HG02938 (cell line): ENCODE measurements at regions not wholly inside any gene's neighbourhood (a gene's known extent, or its start where the extent isn't known, plus 50 kb on each side); places are given as distances from the start of the nearest gene placed in this dataset.

ENCODE experiments used
- ATAC-seq: cut with Tn5 transposase; IDR thresholded peaks from one replicate; pipeline ENCODE4 v1.9.1; 2021; ENCODE audit warnings: mild to moderate bottlenecking, moderate library complexity; ENCODE audit not compliant: unreplicated experiment

DNA sequence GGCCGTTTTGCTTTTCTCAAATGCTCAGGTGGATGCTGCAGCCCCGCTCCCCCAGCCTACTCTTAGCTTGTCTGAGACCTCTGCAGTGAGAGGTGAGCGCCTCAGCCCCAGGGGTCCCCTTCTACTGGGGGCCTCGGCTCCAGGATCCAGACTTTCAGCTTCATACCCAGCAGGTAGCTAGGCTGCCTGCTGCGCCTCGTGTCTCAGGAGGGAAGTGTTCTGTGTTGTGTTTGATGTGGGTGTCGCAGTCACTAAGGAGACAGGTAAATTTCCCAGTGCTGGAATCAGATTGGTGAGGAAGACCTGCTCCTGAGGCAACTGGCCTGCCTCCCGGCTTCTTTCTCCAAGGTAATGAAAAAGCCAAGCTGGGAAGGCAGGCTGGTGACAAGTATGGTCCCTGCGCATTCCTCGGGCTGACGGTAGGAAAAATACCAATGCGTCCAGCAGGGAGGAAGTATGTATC, 604.0 kb upstream of the SALL1 start:
- no peak for ATAC-seq

DNA sequence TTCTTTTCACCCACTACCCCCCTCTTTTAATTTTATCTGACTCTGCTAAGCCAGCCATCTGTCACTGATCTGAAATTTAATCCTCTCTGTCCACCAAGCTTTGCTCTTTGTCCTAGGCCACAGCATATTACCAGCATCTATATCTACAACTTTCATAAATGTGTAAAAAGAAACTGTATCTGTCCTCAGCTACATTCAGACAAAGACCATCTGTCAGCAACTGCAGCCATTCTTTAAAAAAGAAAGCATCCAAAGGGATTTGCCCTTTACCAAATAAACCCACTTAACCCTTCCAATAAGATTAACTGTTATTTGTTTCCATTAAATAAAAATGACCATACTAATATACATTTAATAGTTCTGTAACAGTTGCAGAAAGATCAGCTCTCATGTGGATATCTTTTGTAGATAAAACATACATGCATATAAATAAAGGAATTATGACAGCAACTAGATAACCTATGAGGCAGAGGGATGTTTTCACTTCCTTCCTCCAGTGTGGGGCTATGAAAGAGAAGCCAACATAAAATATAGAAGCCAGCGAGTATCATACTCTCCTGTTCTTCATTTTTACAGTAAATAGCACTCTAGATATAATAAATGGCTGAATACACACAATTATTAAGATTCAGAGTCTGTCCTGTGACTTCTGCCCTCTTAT, 602.5 kb upstream of the SALL1 start:
- no peak for ATAC-seq

DNA sequence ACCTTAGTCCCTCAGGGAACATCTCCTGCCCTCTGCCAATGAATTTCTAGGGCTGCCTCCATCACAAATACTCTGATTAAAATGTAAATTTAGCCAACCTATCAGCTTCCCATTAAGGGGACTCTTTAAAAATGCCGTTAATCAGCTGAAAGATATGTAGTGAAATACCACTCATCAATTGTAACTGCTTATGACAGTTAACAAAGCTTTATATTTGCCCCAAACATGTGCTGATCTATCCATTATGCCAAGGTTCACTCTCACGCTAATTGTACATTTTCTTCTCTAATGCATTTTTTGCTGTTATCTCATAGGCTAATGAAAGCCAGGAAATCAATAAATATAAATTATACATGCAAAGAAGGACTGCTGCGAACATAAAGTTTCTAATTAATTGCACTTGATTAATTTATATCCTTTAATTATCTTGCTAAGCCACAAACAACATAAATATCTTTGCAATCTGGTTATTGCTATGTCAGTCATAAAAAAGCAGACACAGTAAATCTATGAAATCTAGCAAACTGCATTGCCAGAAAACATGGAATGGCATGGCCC, 601.4 kb upstream of the SALL1 start:
- ATAC-seq, result no peak

DNA sequence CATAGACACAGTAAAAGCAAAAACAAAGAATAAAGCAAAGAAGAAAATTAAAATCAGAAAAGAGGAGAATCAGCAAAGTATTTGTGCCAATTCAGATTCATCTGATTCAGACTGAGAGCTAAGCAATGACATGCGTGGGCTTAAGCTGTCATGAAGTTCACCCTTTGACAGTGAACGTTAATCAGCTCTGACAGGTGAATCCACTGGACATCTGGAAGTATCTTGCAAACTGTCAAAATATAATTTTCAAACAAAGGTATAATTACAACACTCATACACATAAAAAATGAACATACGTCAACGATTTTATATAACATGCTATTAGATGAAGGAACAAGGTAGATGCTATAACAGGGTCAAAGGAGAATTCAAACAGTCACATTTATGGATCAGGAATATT, 596.3 kb upstream of the SALL1 start:
- ATAC-seq, result no peak

DNA sequence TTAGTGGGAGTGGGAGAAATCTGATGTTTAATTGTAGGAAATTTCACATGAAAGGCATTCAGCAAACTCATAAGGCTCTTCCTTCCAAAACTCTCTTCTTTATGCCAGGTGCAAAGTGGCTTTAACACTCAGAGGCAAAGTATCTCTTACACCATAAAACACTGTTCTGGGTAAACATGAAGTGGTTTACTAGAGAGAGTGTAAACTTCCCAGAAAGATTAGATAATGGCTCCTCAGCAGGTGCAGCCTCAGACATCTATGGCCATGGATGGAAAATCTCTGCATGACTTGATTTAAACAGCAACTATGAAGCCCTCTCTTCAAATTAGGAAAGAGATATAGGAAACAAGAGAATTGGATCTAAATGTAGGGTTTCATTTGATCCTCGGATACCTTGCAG, 583.1 kb upstream of the SALL1 start:
- ATAC-seq, result no peak

DNA sequence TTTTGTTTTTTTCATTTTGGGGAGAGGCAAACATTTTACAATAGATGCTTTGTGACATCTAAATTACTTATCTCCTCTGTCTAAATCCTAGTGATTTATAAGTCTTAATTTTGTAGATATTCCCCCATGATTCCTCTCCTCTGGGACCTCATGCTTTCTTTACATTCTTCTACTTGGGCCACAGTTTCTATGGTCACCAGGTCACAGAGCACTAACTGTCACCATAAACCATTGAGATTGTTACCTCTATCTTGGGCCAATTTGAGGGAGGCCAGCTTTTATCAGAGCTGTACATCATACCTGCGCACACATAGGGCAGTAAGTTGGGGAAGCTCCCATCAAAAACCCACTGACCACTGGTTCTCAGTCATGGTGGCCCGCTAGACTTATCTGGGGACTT, 582.1 kb upstream of the SALL1 start:
- ATAC-seq, result no peak

DNA sequence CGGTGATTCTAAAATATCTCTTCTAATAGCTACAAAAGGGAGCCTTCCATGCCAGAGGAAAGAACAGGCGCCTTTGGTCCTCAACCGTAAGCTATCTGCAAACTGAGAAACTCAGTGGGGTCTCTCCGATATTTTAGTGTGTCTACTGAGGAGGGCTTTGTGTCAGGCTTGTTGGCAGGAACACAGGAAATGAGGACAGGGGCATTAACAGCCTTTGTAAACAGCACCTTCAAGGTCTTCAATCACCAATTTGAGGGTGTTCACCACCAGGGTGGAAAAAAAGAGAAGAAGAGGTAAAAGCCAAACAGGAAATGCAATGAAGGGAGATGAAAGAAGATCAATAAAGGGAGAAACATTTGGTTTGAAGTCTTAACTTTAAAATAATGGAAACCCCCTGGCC, 580.1 kb upstream of the SALL1 start:
- ATAC-seq, result no peak

DNA sequence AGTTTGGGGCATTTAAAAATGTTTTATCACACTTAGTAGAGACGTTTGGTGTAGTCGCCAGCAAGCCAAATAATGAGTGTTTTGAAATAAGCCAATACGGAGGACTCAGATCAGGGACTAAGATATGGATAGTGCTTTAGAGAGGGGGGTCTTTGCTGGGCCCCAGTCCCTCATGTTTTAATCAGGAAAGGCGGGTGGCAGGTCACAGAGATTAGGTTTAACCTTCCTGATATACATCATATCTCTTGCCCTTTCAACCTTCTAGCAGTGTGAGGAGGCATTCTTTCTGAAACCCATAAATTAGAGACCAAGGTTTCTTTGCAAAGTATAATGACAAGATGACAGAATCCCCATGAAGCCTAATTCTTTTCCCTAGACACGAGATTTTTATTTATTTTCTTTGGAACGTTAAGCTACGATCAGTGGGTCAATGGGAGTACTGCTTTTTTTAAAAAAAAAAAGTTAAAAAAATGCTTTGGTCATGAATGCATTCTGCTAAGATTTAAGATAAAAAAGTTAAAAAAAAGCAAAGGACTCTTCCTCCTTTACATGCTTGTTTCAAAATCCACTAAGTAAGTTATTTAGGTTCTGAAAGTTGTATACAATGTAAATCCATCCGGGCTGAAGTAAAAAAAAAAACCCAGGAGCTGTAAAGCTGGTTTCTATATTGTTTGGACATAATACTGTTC, 572.1 kb upstream of the SALL1 start:
- no peak for ATAC-seq

DNA sequence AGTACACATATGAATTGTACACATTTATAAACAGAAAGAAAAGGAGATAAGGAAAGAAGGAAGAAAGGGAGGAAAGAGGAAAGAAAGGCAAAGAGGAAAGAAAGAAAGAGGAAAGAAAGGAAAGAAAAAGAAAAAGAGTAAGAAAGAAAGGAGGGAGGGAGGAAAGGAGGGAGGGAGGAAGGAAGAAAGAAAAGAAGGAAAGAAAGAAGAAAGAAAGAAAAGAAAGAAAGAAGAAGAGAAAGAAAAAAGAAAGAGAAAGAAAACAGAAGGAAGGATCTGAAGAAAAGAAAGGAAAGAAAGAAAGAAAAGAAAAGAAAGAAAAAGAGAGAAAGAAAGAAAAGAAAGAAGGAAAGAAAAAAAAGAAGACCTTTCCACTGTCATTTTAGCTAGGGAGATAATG, 571.4 kb upstream of the SALL1 start:
- ATAC-seq, result no peak

DNA sequence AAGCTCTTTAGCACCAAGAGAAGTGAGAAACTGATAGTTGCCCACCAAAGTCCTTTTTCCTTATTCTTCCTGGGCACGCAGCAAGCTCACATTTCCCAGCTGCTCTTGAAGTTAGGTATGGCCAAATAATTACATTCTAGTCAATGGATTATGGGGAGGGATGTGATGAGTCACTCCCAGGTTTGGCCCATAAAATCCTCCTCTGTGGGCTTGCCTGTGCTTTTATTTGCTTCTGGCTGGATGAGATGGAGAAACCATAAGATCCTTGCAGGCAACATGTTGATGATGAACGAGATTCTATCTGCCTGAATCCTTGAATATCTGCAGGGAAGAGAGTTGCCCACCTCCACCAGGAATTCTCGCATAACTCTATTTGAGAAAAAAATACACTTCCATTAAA, 568.3 kb upstream of the SALL1 start:
- no peak for ATAC-seq

DNA sequence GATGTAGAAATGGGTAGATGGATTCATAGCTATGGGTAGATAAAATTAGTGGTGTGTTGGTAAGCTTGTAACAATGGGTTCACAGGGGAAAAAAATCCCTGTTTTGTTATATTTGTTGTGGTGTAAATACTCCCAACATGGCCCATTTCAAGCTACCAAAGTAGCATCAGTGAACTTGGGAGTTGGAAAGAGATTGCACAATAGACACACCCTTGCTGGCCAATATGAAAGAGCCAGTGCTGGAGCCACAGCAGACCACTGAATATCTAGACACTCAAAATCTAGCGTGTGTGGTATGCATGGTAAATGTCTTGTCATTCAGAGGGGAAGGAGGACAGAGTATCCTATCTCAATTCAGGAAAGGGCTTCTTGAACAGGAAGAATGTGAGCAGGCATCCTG, 565.1 kb upstream of the SALL1 start:
- no peak for ATAC-seq

DNA sequence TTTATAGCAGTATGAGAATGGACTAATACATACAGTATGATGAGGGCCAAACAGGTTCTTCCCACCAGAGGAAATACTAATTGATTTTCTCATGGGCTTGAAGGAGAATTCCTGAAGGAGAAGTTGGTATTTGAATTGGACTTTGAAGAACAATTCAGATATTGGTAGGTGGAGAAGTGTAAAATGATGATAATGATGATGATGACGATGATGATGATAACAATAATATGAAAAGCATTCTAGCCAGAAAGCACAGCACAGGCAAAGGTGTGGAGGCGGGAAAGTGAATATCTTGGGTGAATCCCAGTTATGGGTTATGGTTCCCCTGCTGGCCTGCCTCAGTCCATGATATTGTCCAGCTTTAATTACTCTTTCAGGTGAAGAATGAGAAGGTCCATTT, 562.4 kb upstream of the SALL1 start:
- ATAC-seq, result no peak

DNA sequence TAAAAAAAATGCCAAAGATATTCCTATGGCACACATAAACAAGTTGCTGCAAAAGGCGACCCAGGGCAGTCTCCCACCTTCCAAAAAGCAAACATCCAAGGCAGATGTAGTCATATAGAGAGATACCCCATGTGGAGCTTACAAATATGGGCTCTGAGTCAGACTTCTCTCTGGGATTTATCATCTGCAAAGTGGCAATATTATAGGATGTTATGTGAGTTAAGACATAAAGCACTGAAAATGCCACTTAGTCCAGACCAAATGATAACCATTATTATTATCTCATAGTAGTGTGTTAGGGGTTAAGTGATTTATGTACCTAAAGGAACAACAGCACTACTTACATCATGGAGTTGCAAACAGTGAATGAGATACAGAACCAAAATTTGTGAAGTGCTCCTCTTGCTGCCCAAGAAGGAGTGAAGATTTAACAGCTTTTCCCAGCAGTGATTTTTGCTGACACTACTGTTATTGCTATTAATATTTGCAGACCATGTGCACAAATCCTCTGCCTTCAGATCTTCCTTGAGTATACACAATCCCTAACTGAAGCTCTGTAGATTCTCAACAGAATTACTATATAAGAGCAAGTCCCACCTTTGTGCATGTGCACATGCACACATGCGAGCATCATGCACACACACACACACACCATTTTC, 560.0 kb upstream of the SALL1 start:
- no peak for ATAC-seq

DNA sequence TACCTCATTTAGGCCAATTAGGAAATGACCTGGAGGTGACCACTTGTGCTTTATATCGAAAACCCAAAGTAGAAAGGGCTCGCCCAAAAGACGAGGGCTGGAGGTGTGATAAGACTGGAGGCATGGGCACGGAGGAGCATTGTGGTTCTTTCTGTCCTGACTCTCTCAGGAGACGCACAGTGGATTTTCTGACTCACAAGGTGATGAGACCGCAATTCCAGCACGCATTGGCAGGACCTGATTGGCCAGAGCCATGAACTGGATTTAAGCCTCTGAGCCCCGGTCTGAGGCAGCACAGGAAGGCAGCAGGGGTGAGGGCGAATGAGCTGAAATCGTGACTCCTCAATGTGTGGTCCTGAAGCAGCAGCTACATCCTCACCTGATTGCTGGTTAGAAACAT, 559.1 kb upstream of the SALL1 start:
- no peak for ATAC-seq

DNA sequence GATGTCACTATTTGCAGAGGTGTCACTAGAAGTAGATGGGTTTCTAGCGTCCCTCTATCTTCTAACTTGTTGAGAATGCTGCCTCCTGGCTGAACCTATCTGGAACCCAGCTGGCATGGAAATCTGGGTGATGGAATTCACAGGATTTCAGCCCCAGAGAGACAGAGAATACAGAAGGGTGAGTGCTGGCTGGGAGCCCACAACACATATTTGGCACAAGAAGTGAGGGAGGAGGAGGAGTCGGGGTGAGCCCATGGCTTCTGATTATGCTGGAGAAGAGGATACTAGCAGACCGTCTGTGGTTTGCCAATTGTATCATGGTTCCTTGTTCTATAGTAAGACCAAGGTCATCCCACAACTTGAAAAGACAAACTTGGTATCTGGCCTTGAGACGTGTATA, 557.8 kb upstream of the SALL1 start:
- no peak for ATAC-seq

DNA sequence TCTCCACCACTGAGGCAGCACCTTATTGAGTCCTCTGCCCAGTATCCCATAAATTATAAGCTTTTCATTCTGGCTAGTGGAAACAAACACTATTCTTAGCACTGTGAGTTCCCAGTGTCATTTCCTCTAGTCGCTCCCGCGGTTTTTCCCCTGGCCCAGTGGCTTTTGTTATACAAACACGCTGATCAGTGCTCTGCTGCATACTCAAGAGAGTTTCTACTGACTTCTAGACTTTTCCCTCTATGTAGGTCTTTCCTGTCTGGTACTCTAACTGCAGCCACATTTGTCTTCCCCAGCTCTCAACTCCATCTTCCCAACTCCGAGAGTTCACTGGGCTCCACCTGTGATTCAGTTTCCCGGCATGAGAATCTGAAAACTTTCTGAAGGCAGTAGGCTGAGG, 556.6 kb upstream of the SALL1 start:
- no peak for ATAC-seq

DNA sequence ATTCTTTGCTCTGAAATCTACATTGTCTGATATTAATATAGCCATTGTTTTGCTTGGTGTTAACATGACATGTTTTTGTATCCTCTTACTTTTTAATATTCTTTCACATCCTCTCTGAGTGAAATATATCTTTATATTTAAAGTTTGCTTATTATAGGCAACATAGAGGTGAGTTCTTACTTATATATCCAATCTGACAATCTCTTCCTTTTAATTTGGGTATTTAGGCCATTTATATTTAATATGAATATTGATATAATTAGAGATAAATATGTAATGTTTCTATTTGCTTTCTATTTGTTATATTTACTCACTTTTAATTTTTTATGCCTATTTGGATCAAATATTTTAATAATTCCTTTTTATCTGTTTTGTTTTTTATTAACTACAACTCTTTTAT, 554.1 kb upstream of the SALL1 start:
- ATAC-seq, result no peak

DNA sequence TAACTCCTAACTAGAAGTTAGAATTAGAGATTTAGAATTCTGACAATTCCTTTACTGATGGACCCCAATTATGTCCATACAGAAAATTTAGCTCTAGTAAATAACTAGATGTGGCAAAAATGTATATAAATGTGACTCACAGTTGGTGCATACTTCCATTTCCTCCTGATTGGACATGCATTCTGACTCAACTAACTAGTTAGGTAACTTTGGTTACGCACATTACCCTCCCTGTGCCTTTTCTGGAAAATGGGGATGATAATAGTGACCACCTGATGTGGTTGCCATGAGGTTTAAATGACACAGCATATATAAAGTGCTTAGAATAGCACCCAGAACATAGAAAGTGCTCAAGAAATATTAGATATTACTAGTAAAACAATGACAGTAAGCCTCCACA, 550.0 kb upstream of the SALL1 start:
- ATAC-seq, result no peak

DNA sequence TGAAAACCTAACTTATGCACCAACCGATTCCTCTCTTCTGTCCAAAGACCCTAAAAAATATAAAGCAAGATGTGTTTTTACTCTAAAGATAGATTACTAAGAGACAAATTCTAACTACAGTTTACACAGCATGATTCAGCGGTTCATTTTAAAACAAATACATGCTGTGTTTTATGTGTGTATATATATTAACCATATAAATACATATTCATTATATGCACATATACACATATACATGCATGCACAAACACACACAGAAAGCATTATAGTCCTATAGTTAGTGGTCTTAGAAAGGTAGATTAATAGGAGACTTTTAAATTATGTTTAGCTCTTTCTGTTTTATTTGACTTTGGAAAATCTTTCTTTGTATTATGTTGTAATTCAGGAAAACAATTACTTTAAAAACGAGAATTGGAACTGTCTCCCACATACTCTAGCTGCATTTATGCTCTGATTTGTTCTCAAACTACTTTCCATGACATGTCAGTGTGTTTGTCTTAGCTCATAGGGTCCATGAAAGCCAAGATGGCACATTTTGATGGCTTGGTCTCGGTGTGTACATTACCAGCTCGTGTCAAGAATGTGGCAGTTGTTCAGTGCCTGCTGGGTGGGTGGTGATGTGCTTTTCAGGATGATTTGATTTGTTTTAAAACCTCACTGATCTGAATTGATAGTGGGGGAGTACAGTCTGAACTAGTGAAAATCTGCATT, 548.8 kb upstream of the SALL1 start:
- no peak for ATAC-seq

DNA sequence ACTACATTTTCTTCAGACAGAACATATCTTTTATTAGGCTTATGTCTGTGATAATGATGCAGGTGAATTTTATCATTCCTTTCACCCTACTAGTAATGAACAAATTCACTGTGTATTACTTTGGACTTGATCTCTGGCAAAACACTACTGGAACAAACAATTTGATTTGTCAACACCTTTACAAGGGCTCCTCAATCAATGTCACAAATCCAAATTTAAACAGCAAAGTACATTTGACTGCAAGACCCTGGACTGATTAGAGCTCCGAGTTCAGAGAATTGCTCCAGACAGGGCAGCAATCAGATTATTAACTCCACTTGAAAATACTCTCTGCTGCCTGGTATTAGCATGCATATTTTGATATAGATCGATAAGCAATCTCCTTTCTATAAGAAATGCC, 547.6 kb upstream of the SALL1 start:
- ATAC-seq, result no peak

DNA sequence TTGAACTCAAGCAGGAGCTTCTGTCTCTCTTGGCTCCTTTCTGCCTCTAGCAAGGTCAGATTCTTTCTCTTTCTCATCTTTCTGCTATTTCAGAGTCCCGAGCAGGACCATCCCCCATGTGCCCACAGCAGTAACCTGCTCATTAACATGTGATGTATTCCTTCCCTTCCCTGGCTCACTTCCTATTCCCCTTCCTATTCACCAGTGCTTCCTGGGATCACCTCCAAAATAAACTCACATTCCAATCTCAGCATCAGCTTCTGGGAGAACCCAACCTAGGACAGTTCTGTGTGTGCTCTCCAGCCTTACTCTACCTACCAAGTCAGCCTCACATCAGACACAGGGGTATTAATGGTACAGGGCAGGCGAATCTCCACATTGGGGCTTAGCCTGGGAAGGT, 546.4 kb upstream of the SALL1 start:
- no peak for ATAC-seq
